ENCODE measurements at regions not wholly inside any gene's neighbourhood (a gene's known extent, or its start where the extent isn't known, plus 50 kb on each side); places are given as distances from the start of the nearest gene placed in this dataset.

- TF ChIP-seq POLR2A (IDR thresholded peaks at IDR 0.05): no peak
- TF ChIP-seq, protein P1, sequence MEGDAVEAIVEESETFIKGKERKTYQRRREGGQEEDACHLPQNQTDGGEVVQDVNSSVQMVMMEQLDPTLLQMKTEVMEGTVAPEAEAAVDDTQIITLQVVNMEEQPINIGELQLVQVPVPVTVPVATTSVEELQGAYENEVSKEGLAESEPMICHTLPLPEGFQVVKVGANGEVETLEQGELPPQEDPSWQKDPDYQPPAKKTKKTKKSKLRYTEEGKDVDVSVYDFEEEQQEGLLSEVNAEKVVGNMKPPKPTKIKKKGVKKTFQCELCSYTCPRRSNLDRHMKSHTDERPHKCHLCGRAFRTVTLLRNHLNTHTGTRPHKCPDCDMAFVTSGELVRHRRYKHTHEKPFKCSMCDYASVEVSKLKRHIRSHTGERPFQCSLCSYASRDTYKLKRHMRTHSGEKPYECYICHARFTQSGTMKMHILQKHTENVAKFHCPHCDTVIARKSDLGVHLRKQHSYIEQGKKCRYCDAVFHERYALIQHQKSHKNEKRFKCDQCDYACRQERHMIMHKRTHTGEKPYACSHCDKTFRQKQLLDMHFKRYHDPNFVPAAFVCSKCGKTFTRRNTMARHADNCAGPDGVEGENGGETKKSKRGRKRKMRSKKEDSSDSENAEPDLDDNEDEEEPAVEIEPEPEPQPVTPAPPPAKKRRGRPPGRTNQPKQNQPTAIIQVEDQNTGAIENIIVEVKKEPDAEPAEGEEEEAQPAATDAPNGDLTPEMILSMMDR (IDR thresholded peaks at IDR 0.05): no peak
Measured at GRCh38 chr5:125457617-125458016, 711.2 kb upstream of the ZNF608 start.
